ENCODE measurements at regions not wholly inside any gene's neighbourhood (a gene's known extent, or its start where the extent isn't known, plus 50 kb on each side); places are given as distances from the start of the nearest gene placed in this dataset.

DNA sequence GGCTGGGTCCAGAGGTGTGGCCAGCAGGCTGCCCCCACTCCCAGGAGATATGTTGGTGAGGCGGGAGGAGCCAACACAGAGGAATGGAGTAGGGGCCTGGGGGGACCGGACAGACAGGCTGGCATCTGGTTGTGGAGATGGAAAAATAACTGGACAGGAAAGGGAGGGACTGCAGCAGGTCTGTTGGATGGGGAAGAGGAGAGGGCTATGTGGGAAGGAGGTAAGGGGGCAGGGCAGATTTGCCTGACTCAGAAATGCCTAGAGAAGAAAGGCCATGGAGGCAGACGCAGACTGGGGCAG, 160.4 kb downstream of the TRIM29 start:
- H3K79me2 ChIP-seq (ENCODE audit: insufficient read depth, low read length): no peaks in the 10 kb centered on the region
- Mint-ChIP-seq H3K9me3 (peaks cover 0 to 1% (median 0%) of the 10 kb centered on the region in 7 donors), H3K4me1 (no peaks in the 10 kb centered on the region), H3K4me3 (no peak overlapping the region), H3K27ac (peak overlapping the region in 2 of 7 donors; percentile 16 to 30), H3K36me3 (no peaks in the 10 kb centered on the region), H3K27me3 (ENCODE audit: low read depth in 3 of 3) (peaks cover 10 to 26% (median 22%) of the 10 kb centered on the region in 3 donors)
- peaks cover 0 to 10% of the 10 kb centered on the region in 2 donors for H3K27me3 ChIP-seq (ENCODE audit: control insufficient read depth in 2 of 2, insufficient read depth in 2 of 2, low read length in 2 of 2)
- WGBS (ENCODE audit: insufficient coverage): 74% methylated on average over 3 of the region's 3 CpGs
- no peaks in the 10 kb centered on the region for H3K9me3 ChIP-seq (replicated peaks in 1 of 2; ENCODE audit: control insufficient read depth in 1 of 2, insufficient read depth in 1 of 2, low read length in 2 of 2)
- no peak overlapping the region for H3K27ac ChIP-seq (ENCODE audit: low read depth in 1 of 2, low read length in 2 of 2)
- no peak overlapping the region for H3K4me3 ChIP-seq (replicated peaks in 1 of 3; ENCODE audit: low read depth in 2 of 3, low read length in 3 of 3)
- no peak overlapping the region for H2AFZ ChIP-seq (ENCODE audit: insufficient read depth, low read depth, low read length, poor library complexity, severe bottlenecking)
- no peaks in the 10 kb centered on the region for H3K36me3 ChIP-seq (replicated peaks in 1 of 2; ENCODE audit: control insufficient read depth in 1 of 2, insufficient read depth in 2 of 2, low read length in 2 of 2)
- no peak for DNase-seq
- TF ChIP-seq, protein P1, sequence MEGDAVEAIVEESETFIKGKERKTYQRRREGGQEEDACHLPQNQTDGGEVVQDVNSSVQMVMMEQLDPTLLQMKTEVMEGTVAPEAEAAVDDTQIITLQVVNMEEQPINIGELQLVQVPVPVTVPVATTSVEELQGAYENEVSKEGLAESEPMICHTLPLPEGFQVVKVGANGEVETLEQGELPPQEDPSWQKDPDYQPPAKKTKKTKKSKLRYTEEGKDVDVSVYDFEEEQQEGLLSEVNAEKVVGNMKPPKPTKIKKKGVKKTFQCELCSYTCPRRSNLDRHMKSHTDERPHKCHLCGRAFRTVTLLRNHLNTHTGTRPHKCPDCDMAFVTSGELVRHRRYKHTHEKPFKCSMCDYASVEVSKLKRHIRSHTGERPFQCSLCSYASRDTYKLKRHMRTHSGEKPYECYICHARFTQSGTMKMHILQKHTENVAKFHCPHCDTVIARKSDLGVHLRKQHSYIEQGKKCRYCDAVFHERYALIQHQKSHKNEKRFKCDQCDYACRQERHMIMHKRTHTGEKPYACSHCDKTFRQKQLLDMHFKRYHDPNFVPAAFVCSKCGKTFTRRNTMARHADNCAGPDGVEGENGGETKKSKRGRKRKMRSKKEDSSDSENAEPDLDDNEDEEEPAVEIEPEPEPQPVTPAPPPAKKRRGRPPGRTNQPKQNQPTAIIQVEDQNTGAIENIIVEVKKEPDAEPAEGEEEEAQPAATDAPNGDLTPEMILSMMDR (IDR thresholded peaks at IDR 0.05): no peak
- H3K4me1 ChIP-seq (ENCODE audit: control insufficient read depth in 1 of 2, insufficient read depth in 2 of 2, low read length in 2 of 2): no peaks in the 10 kb centered on the region
- H4K20me1 ChIP-seq (ENCODE audit: insufficient read depth, low read length): no peaks in the 10 kb centered on the region
- H3K4me2 ChIP-seq (replicated peaks; ENCODE audit: extremely low read depth, low read length, poor library complexity, severe bottlenecking): no peak overlapping the region
- intact Hi-C loops (cut with micrococcal nuclease): no loop called here
- no peak overlapping the region for H3K9ac ChIP-seq (ENCODE audit: insufficient read depth, low read length, poor library complexity, severe bottlenecking)

DNA sequence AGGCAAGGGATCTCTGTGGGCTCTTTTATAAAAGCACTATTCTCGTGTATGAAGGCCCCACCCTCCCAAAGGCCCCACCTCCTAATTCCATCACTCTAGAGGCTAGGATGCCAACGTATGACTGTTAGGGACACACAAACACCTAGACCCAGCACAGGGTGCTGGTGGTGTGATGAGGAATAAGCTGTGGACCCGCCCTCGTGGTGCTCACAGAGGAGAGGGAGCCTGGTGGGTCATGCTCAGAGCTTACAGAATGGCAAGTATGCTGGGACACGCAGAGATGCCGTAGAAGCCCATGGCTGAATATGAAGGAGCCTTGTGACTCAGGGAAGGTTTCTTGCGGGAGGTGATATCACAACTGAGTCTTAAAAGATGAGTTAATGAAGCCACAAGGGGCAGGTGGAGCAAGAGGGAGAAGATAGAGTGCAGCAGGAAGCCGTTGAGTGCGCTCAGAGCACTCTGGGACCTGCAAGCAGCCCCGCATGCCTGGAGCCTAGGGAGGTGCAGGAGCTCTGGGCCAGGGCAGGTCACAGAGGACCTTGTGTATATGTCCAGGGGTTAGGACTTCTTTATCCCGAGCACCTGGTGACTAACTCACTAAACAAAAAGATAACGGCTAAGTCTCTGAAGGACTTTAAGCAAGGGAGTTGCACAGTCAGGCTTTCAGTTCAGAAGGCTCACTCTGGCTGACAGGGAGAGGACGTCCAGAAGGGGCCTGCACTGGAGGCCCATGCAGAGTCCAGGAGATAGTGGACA, 160.9 kb downstream of the TRIM29 start:
- H3K4me1 Mint-ChIP-seq: no peaks in the 10 kb centered on the region
- H3K9ac ChIP-seq (ENCODE audit: insufficient read depth, low read length, poor library complexity, severe bottlenecking): no peak overlapping the region
- 89% methylated on average over 10 of the region's 13 CpGs for WGBS (ENCODE audit: insufficient coverage)

More for the DNA sequence above, 160.9 kb downstream of the TRIM29 start:
- TF ChIP-seq, protein P1 (IDR thresholded peaks at IDR 0.05): no peak
- peaks cover 0 to 10% of the 10 kb centered on the region in 2 donors for H3K27me3 ChIP-seq (ENCODE audit: control insufficient read depth in 2 of 2, insufficient read depth in 2 of 2, low read length in 2 of 2)
- H3K79me2 ChIP-seq (ENCODE audit: insufficient read depth, low read length): no peaks in the 10 kb centered on the region
- no peak overlapping the region for H3K27ac ChIP-seq (ENCODE audit: low read depth in 1 of 2, low read length in 2 of 2)
- H2AFZ ChIP-seq (ENCODE audit: insufficient read depth, low read depth, low read length, poor library complexity, severe bottlenecking): no peak overlapping the region
- intact Hi-C loops (cut with micrococcal nuclease): no loop called here
- Mint-ChIP-seq H3K4me3 (no peak overlapping the region), H3K27me3 (ENCODE audit: low read depth in 3 of 3) (peaks cover 10 to 28% (median 24%) of the 10 kb centered on the region in 3 donors), H3K9me3 (peaks cover 0 to 4% (median 0%) of the 10 kb centered on the region in 7 donors), H3K27ac (no peak overlapping the region), H3K36me3 (no peaks in the 10 kb centered on the region)
- no peak overlapping the region for H3K4me2 ChIP-seq (replicated peaks; ENCODE audit: extremely low read depth, low read length, poor library complexity, severe bottlenecking)
- no peaks in the 10 kb centered on the region for H3K36me3 ChIP-seq (replicated peaks in 1 of 2; ENCODE audit: control insufficient read depth in 1 of 2, insufficient read depth in 2 of 2, low read length in 2 of 2)
- H4K20me1 ChIP-seq (ENCODE audit: insufficient read depth, low read length): no peaks in the 10 kb centered on the region
- no peaks in the 10 kb centered on the region for H3K4me1 ChIP-seq (ENCODE audit: control insufficient read depth in 1 of 2, insufficient read depth in 2 of 2, low read length in 2 of 2)
- H3K4me3 ChIP-seq (replicated peaks in 1 of 3; ENCODE audit: low read depth in 2 of 3, low read length in 3 of 3): no peak overlapping the region
- H3K9me3 ChIP-seq (replicated peaks in 1 of 2; ENCODE audit: control insufficient read depth in 1 of 2, insufficient read depth in 1 of 2, low read length in 2 of 2): no peaks in the 10 kb centered on the region
- no peak for DNase-seq
